CD14-positive monocyte (primary cell): ENCODE measurements at regions not wholly inside any gene's neighbourhood (a gene's known extent, or its start where the extent isn't known, plus 50 kb on each side); places are given as distances from the start of the nearest gene placed in this dataset.

ENCODE experiments used
- DNase-seq, 3 donors: peaks; one replicate each; pipeline ENCODE4 v3.0.0-alpha.2; 2011 to 2022
- H2AFZ ChIP-seq: 2 replicates; pipeline ENCODE4 v1.6.0; 2012; ENCODE audit warnings: mild to moderate bottlenecking, low read depth, low read length, inconsistent platforms; ENCODE audit not compliant: insufficient read depth, poor library complexity, severe bottlenecking
- H3K27ac ChIP-seq, 2 donors: 1 replicate in 1 of 2; 2 replicates in 1 of 2; pipeline ENCODE4 v1.5.1; 2012 to 2013; ENCODE audit warnings: low read length in 2 of 2, control low read depth in 1 of 2, inconsistent platforms in 1 of 2, low read depth in 1 of 2, mild to moderate bottlenecking in 1 of 2
- H3K27me3 ChIP-seq, 2 donors: one replicate each; pipeline versions ENCODE4 v1.6.0 to v1.6.1; 2011 to 2013; ENCODE audit warnings: low read length in 2 of 2; ENCODE audit not compliant: control insufficient read depth in 2 of 2, insufficient read depth in 2 of 2
- H3K36me3 ChIP-seq, 2 donors: replicated peaks in 1 of 2; 1 replicate in 1 of 2; 2 replicates in 1 of 2; pipeline versions ENCODE4 v1.5.1 to v1.6.1; 2012 to 2013; ENCODE audit warnings: low read length in 2 of 2, control low read depth in 1 of 2, inconsistent platforms in 1 of 2, mild to moderate bottlenecking in 1 of 2; ENCODE audit not compliant: insufficient read depth in 2 of 2, control insufficient read depth in 1 of 2
- H3K4me1 ChIP-seq, 2 donors: 1 replicate in 1 of 2; 2 replicates in 1 of 2; pipeline versions ENCODE4 v1.5.1 to v1.6.1; 2012 to 2013; ENCODE audit warnings: low read length in 2 of 2, control low read depth in 1 of 2, inconsistent platforms in 1 of 2, mild to moderate bottlenecking in 1 of 2, moderate library complexity in 1 of 2; ENCODE audit not compliant: insufficient read depth in 2 of 2, control insufficient read depth in 1 of 2
- H3K4me2 ChIP-seq: replicated peaks from 2 replicates; pipeline ENCODE3; 2012; ENCODE audit warnings: low read length, moderate library complexity, mild to moderate bottlenecking; ENCODE audit not compliant: poor library complexity, severe bottlenecking; ENCODE audit errors: extremely low read depth
- H3K4me3 ChIP-seq, 3 experiments: fragments of 200-600 bp in 1 of 3; sonication (generic) in 1 of 3; replicated peaks in 1 of 3; 1 replicate in 2 of 3; 2 replicates in 1 of 3; pipeline ENCODE4 v1.5.1; 2011 to 2013; ENCODE audit warnings: low read length in 3 of 3, mild to moderate bottlenecking in 3 of 3, control low read depth in 2 of 3, low read depth in 2 of 3, inconsistent platforms in 1 of 3, moderate library complexity in 1 of 3
- H3K79me2 ChIP-seq: 2 replicates; pipeline ENCODE4 v1.6.0; 2012; ENCODE audit warnings: mild to moderate bottlenecking, control low read depth, inconsistent platforms, low read length, moderate library complexity; ENCODE audit not compliant: insufficient read depth
- H3K9ac ChIP-seq: 2 replicates; pipeline ENCODE4 v1.6.0; 2017; ENCODE audit warnings: low read length, mild to moderate bottlenecking; ENCODE audit not compliant: insufficient read depth, poor library complexity, severe bottlenecking
- H3K9me3 ChIP-seq, 2 donors: replicated peaks in 1 of 2; 1 replicate in 1 of 2; 2 replicates in 1 of 2; pipeline versions ENCODE4 v1.5.1 to v1.6.1; 2012 to 2013; ENCODE audit warnings: low read length in 2 of 2, control low read depth in 1 of 2; ENCODE audit not compliant: control insufficient read depth in 1 of 2, insufficient read depth in 1 of 2
- H4K20me1 ChIP-seq: 2 replicates; pipeline ENCODE4 v1.6.0; 2012; ENCODE audit warnings: mild to moderate bottlenecking, low read length, control low read depth, moderate library complexity; ENCODE audit not compliant: insufficient read depth
- H3K27ac Mint-ChIP-seq, 7 donors: one replicate each; pipeline ENCODE4 v1.8.0; 2020; ENCODE audit warnings: mild to moderate bottlenecking in 7 of 7, mixed read lengths in 7 of 7, moderate library complexity in 6 of 7, inconsistent platforms in 2 of 7
- H3K27me3 Mint-ChIP-seq, 3 donors: one replicate each; pipeline ENCODE4 v1.8.0; 2021 to 2022; ENCODE audit warnings: low read depth in 3 of 3, mild to moderate bottlenecking in 3 of 3, mixed read lengths in 3 of 3, moderate library complexity in 3 of 3, inconsistent platforms in 1 of 3
- H3K36me3 Mint-ChIP-seq, 2 donors: one replicate each; pipeline ENCODE4 v1.8.0; 2020; ENCODE audit warnings: mixed read lengths in 2 of 2, inconsistent platforms in 1 of 2, mild to moderate bottlenecking in 1 of 2
- H3K4me1 Mint-ChIP-seq: one replicate; pipeline ENCODE4 v1.8.0; 2020; ENCODE audit warnings: mild to moderate bottlenecking, mixed read lengths
- H3K4me3 Mint-ChIP-seq, 2 donors: one replicate each; pipeline ENCODE4 v1.8.0; 2020; ENCODE audit warnings: mild to moderate bottlenecking in 2 of 2, mixed read lengths in 2 of 2, moderate library complexity in 1 of 2
- H3K9me3 Mint-ChIP-seq, 7 donors: one replicate each; pipeline ENCODE4 v1.8.0; 2020 to 2022; ENCODE audit warnings: mixed read lengths in 7 of 7, mild to moderate bottlenecking in 6 of 7, moderate library complexity in 6 of 7, inconsistent platforms in 2 of 7
- WGBS: methylation state at CpG from one replicate; pipeline ENCODE4 v1.1.5; 2013; ENCODE audit warnings: missing lambda C conversion rate; ENCODE audit not compliant: insufficient coverage; 5-methylcytosine and 5-hydroxymethylcytosine counted together
- intact Hi-C, 2 donors: fragments of 100-400 bp; cut with micrococcal nuclease; formaldehyde crosslinking; loops; one replicate each; pipeline versions ENCODE4 v1.15.0 to v1.15.1; 2023
- TF ChIP-seq, protein P1 (sequence below): fragments of 200-600 bp; IDR thresholded peaks from one replicate; pipeline ENCODE4 v1.8.0; 2022; ENCODE audit warnings: antibody characterized with exemption, mild to moderate bottlenecking

GRCh38 chr18:23316988-23317387 lies 136.1 kb upstream of the RIOK3 start:
- DNase-seq, result no peak
- H3K9ac ChIP-seq, result no peak overlapping the region
- H4K20me1 ChIP-seq, result no peaks in the 10 kb centered on the region
- H3K4me2 ChIP-seq, result no peak overlapping the region
- no peaks in the 10 kb centered on the region for H3K27me3 ChIP-seq
- Mint-ChIP-seq H3K4me1 (peaks cover 5% of the 10 kb centered on the region), H3K27me3 (peaks cover 0 to 2% (median 0%) of the 10 kb centered on the region in 3 donors), H3K4me3 (no peak overlapping the region), H3K9me3 (peaks cover 0 to 1% (median 0%) of the 10 kb centered on the region in 7 donors), H3K27ac (no peak overlapping the region), H3K36me3 (no peaks in the 10 kb centered on the region)
- H2AFZ ChIP-seq, result no peak overlapping the region
- no peak overlapping the region for H3K4me3 ChIP-seq
- no peaks in the 10 kb centered on the region for H3K79me2 ChIP-seq
- intact Hi-C loops, result no loop called here
- no peaks in the 10 kb centered on the region for H3K4me1 ChIP-seq
- no peaks in the 10 kb centered on the region for H3K36me3 ChIP-seq
- no peak overlapping the region for H3K27ac ChIP-seq
- H3K9me3 ChIP-seq, result no peaks in the 10 kb centered on the region
- TF ChIP-seq, protein P1, sequence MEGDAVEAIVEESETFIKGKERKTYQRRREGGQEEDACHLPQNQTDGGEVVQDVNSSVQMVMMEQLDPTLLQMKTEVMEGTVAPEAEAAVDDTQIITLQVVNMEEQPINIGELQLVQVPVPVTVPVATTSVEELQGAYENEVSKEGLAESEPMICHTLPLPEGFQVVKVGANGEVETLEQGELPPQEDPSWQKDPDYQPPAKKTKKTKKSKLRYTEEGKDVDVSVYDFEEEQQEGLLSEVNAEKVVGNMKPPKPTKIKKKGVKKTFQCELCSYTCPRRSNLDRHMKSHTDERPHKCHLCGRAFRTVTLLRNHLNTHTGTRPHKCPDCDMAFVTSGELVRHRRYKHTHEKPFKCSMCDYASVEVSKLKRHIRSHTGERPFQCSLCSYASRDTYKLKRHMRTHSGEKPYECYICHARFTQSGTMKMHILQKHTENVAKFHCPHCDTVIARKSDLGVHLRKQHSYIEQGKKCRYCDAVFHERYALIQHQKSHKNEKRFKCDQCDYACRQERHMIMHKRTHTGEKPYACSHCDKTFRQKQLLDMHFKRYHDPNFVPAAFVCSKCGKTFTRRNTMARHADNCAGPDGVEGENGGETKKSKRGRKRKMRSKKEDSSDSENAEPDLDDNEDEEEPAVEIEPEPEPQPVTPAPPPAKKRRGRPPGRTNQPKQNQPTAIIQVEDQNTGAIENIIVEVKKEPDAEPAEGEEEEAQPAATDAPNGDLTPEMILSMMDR, result no peak

DNA sequence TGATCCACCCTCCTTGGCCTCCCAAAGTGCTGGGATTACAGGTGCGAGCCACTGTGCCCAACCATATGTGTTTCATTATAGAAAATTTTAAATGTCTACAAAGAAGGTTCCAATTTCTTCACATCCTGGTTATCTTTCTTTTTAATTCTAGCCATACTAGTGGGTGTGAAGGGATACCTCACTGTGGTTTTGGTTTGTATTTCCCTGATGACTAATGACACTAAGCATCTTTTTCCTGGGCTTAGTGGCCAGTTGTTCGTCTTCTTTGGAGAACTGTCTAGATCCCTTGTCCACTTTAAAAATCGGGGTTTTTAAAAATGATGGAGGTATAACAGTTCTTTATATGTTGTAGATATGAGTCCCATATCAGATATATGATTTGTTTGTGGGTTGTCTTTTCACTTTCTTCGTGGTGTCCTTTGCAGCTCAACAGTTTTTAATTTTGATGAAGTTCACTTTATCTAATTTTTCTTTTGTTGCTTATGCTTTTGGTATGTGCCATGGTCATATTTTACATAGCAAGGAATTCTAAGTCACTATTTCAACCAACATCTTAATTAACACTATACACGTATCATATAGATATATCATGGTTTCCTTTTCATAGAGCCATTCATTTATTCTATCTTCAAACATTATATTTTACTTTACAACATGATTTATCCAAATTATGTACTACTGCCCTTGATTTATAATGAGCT lies 135.0 kb upstream of the RIOK3 start:
- Histone ChIP-seq H3K4me1 (no peaks in the 10 kb centered on the region), H3K79me2 (no peaks in the 10 kb centered on the region), H3K9me3 (no peaks in the 10 kb centered on the region), H3K4me3 (no peak overlapping the region), H2AFZ (no peak overlapping the region), H3K9ac (no peak overlapping the region), H4K20me1 (no peaks in the 10 kb centered on the region), H3K27ac (no peak overlapping the region), H3K4me2 (no peak overlapping the region), H3K36me3 (no peaks in the 10 kb centered on the region), H3K27me3 (no peaks in the 10 kb centered on the region)
- peaks cover 5% of the 10 kb centered on the region for H3K4me1 Mint-ChIP-seq
- DNase-seq, result no peak
- H3K27ac Mint-ChIP-seq, result no peak overlapping the region
- no peaks in the 10 kb centered on the region for H3K9me3 Mint-ChIP-seq
- no peaks in the 10 kb centered on the region for H3K36me3 Mint-ChIP-seq
- no CpG with 5 or more reads among the region's 5 CpGs for WGBS
- TF ChIP-seq, protein P1, result no peak
- intact Hi-C loops, result no loop called here
- H3K4me3 Mint-ChIP-seq, result no peak overlapping the region
- H3K27me3 Mint-ChIP-seq, result no peaks in the 10 kb centered on the region
